Right cardiac atrium (tissue), 5 donors: ENCODE measurements at regions not wholly inside any gene's neighbourhood (a gene's known extent, or its start where the extent isn't known, plus 50 kb on each side); places are given as distances from the start of the nearest gene placed in this dataset.

Experiments
- ATAC-seq, 2 donors: fragments of 200-7000 bp; cut with Tn5 transposase; one replicate each; pipeline versions ENCODE4 v1.8.0 to v1.9.1; 2020; ENCODE audit warnings: moderate library complexity in 2 of 2, mild to moderate bottlenecking in 1 of 2
- DNase-seq, 3 donors: peaks; one replicate each; pipeline ENCODE4 v3.0.0-alpha.2; 2020
- H3K27ac ChIP-seq: one replicate; pipeline ENCODE4 v1.5.1; 2013; ENCODE audit warnings: mild to moderate bottlenecking, low read length, control low read depth, moderate library complexity
- H3K27me3 ChIP-seq: one replicate; pipeline ENCODE4 v1.6.1; 2013; ENCODE audit not compliant: control insufficient read depth, insufficient read depth
- H3K4me1 ChIP-seq: one replicate; pipeline ENCODE4 v1.6.1; 2013; ENCODE audit warnings: low read length; ENCODE audit not compliant: control insufficient read depth, insufficient read depth
- H3K4me3 ChIP-seq: one replicate; pipeline ENCODE4 v1.5.1; 2013; ENCODE audit warnings: low read length, control low read depth
- H3K9me3 ChIP-seq: one replicate; pipeline ENCODE4 v1.6.1; 2013; ENCODE audit warnings: low read length; ENCODE audit not compliant: control insufficient read depth
- WGBS: extraction: QIAGEN DNeasy Blood & Tissue Kit; methylation state at CpG from one replicate; pipeline ENCODE4 v1.1.7; 2013; 5-methylcytosine and 5-hydroxymethylcytosine counted together
- intact Hi-C, 4 donors: fragments of 100-400 bp; cut with DNase I; formaldehyde crosslinking; loops; one replicate each; pipeline versions ENCODE4 v1.11.0 to v1.14.0; 2022 to 2023
- donor health status: healthy with polysubstance abuse.
- donor health status: DM: no; HTN: yes; CAD: no.
- donor health status: DM: no; HTN: no; CAD: no.
- donor health status: DM: no; HTN: yes; CAD: no; lungs with severe emphysema.
- donor health status: DM: yes; HTN: yes; CAD: no.

- ATAC-seq (no peak), DNase-seq (no peak)
- Histone ChIP-seq H3K9me3 (no peaks in the 10 kb centered on the region), H3K4me3 (no peak overlapping the region), H3K27me3 (no peaks in the 10 kb centered on the region), H3K4me1 (no peaks in the 10 kb centered on the region), H3K27ac (no peak overlapping the region)
- intact Hi-C loops, result no loop called here
- WGBS, result 93% methylated on average over 2 of the region's 2 CpGs
These were observed 297.2 kb downstream of the CDCA7 start for GRCh38 chr2:173651891-173652290.

DNA sequence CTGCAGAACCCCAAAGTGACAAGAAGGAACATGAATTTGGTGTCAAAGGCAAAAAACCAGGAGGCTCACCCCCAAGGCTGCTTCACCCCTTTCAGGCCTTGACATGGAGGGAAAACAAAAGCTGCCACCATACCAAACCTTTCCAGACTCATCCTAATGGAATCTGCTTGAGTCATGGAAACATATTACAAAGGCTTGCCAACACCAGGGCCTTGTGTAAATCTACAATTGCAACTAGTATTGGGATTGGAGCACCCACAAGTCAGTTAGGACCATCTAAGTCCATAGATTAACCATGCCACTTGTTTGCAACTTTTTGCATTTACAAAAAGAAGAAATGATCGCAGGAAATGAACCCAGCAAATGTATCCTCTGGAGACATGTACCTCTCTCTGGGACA, 297.6 kb downstream of the CDCA7 start:
- Histone ChIP-seq H3K27me3 (no peaks in the 10 kb centered on the region), H3K27ac (no peak overlapping the region), H3K9me3 (no peaks in the 10 kb centered on the region), H3K4me1 (no peaks in the 10 kb centered on the region), H3K4me3 (no peak overlapping the region)
- DNase-seq (no peak), ATAC-seq (no peak)
- intact Hi-C loops, result no loop called here
- 94% methylated on average over 1 of the region's 1 CpG for WGBS

GRCh38 chr2:173652767-173653431, 298.2 kb downstream of the CDCA7 start:
- intact Hi-C loops, result no loop called here
- Histone ChIP-seq H3K9me3 (no peaks in the 10 kb centered on the region), H3K4me1 (no peaks in the 10 kb centered on the region), H3K4me3 (no peak overlapping the region), H3K27ac (no peak overlapping the region), H3K27me3 (no peaks in the 10 kb centered on the region)
- 75% methylated on average over 10 of the region's 10 CpGs for WGBS
- ATAC-seq (peak in 1 of 2 donors; percentile 49), DNase-seq (peak in 1 of 3 donors; percentile 17)

GRCh38 chr2:173653432-173653805, 298.7 kb downstream of the CDCA7 start:
- no peak overlapping the region for H3K4me3 ChIP-seq
- ATAC-seq, result no peak
- no peak for DNase-seq
- H3K27me3 ChIP-seq, result no peaks in the 10 kb centered on the region
- no peaks in the 10 kb centered on the region for H3K9me3 ChIP-seq
- no peak overlapping the region for H3K27ac ChIP-seq
- no peaks in the 10 kb centered on the region for H3K4me1 ChIP-seq
- WGBS, result 95% methylated on average over 6 of the region's 6 CpGs
- intact Hi-C loops, result no loop called here

DNA sequence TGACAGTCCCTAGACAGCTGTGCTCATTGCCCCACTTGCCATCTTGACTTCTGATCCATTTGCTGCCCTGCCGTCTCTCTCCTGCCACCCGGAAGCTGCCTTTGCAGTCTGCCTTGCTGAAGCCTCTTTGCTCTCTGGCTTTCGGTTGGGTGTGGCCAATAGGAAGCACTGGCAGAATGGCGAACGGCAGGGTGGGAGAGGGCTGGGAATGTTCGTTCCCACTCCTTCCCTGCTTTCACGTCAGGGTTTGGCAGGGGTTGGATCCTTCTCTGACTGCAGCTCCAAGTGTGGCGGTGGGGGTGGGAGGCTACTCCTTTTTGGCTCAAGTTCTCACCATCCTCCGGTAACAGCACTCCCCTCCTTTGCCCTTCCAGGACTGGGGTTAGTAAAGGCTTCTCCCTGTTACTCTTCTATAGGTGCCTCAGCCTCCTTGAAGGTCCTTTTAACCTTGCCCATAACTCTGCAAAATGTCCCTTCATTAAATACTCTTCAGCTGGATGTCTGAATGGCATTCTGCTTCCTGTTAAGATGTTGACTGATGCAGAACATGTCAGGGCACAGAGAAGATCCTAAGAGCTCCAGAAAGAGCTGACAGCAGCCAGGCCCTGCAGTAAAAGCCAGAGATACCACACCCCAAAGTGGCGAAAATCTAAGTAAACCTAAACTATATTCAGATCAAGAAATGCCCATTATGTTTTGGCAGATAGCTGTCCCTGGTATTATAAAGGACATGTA, 299.7 kb downstream of the CDCA7 start:
- Histone ChIP-seq H3K4me1 (no peaks in the 10 kb centered on the region), H3K9me3 (no peaks in the 10 kb centered on the region), H3K27me3 (no peaks in the 10 kb centered on the region), H3K4me3 (no peak overlapping the region), H3K27ac (no peak overlapping the region)
- WGBS, result 47% methylated on average over 10 of the region's 10 CpGs
- DNase-seq, result no peak
- intact Hi-C loops, result no loop called here
- ATAC-seq, result no peak

DNA sequence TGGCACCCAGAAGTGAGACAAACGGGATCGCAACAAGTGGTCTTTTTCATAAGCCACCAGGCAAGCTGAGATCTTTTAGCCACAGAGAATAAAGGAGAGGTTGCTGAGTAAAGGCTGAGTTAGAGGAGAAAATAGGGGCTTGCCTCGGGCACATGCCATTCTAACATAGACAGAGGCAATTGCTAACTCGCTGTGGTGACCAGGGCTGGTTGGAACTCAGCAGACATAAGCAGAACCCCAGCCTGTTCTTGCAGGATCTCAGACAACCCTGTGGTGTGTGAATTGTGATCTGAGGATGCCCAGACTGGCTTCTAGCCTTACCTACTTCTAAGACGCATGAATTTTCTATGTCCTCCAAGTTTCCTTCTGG, 300.2 kb downstream of the CDCA7 start:
- intact Hi-C loops, result no loop called here
- WGBS, result 93% methylated on average over 5 of the region's 5 CpGs
- DNase-seq, result no peak
- no peaks in the 10 kb centered on the region for H3K4me1 ChIP-seq
- H3K27ac ChIP-seq, result no peak overlapping the region
- ATAC-seq, result no peak
- no peaks in the 10 kb centered on the region for H3K9me3 ChIP-seq
- H3K27me3 ChIP-seq, result no peaks in the 10 kb centered on the region
- H3K4me3 ChIP-seq, result no peak overlapping the region

GRCh38 chr2:173656086-173656485, 301.4 kb downstream of the CDCA7 start:
- no peak overlapping the region for H3K27ac ChIP-seq
- WGBS, result 1% methylated on average over 1 of the region's 1 CpG
- no peak overlapping the region for H3K4me3 ChIP-seq
- no peaks in the 10 kb centered on the region for H3K9me3 ChIP-seq
- ATAC-seq, result no peak
- H3K4me1 ChIP-seq, result no peaks in the 10 kb centered on the region
- DNase-seq, result no peak
- no peaks in the 10 kb centered on the region for H3K27me3 ChIP-seq
- intact Hi-C loops, result no loop called here

DNA sequence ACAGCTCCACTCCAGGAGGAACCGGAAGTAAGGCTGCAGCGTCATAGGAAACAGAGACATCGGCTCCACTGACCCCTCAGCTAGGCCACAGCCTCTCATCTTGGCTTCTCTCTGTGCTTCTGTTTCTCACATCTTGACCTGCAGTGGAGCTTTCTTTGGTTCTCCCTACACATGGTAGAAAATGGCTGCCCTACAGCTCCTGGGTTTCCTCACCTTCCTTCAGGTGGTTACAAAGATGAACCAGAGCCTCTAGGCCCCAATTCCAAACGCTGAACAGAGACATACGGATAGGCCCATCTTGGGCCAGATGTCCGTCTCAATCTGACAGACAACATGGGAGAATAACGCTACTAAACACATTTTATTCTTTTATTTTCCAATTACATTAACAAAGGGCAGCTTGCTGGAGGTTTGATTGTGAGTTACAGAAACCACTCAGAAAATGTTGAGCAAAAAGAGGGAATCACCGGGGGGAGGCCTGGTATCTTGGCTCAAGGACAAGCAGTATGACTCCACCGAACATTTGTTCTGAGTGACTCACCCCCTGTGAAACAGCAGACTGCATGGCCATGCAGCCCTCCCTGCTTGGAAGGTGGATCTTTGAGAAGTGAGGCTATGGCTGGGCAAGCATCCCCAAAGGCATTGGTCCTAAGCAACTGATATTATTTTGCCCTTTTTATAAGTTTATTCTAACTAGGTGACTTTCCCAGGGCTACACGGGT, 303.5 kb downstream of the CDCA7 start:
- no peaks in the 10 kb centered on the region for H3K9me3 ChIP-seq
- no peaks in the 10 kb centered on the region for H3K27me3 ChIP-seq
- 73% methylated on average over 10 of the region's 10 CpGs for WGBS
- H3K27ac ChIP-seq, result no peak overlapping the region
- H3K4me1 ChIP-seq, result no peaks in the 10 kb centered on the region
- intact Hi-C loops, result no loop called here
- ATAC-seq, result peak in 1 of 2 donors; percentile 50
- H3K4me3 ChIP-seq, result no peak overlapping the region
- no peak for DNase-seq

DNA sequence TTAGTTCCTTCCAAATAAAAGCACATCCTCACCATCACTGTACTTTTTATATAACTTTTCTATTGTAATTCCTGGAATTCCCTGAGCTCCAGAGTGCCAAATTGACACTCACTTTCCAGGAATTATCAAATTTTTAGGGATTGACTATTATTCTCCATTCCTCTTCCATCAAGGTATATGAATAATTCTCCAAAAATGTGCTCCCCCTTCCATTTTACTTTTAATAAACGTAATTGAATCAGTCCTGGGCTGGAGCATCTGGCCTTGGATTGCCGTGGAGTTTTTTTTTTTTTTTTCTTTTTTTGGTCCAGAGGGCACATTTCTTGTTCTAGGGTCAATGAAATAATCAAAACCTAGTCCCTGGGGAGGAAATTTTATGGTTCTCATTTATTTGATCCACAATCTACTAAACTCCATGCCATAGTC, 304.3 kb downstream of the CDCA7 start:
- ATAC-seq, result no peak
- Histone ChIP-seq H3K4me3 (no peak overlapping the region), H3K4me1 (no peaks in the 10 kb centered on the region), H3K27me3 (no peaks in the 10 kb centered on the region), H3K27ac (no peak overlapping the region), H3K9me3 (no peaks in the 10 kb centered on the region)
- 51% methylated on average over 2 of the region's 2 CpGs for WGBS
- DNase-seq, result no peak
- intact Hi-C loops, result no loop called here

DNA sequence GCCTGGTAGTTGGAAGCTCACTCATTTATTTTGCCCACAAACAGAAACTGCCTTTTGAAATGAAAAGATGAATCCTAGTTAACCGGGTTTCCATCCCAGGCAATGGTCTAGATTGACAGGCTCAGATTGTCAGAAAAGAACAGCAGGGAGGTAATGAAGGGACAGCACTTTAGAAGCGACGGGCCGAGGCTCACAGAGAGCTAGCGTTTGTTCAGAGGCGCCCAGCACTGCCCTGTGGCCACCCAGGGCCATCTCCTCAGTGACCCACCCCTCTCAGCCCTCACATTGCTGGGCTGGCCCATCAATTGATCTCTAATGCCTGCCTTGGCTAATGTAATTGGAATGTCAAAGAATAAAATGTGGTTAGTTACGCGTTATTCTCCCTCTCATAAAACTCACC, 304.8 kb downstream of the CDCA7 start:
- Histone ChIP-seq H3K27me3 (no peaks in the 10 kb centered on the region), H3K4me3 (no peak overlapping the region), H3K27ac (no peak overlapping the region), H3K9me3 (no peaks in the 10 kb centered on the region), H3K4me1 (no peaks in the 10 kb centered on the region)
- 95% methylated on average over 8 of the region's 8 CpGs for WGBS
- intact Hi-C loops, result no loop called here
- DNase-seq (no peak), ATAC-seq (no peak)

GRCh38 chr2:173661586-173661985, 303.6 kb downstream of the SP3 start:
- H3K4me3 ChIP-seq, result no peak overlapping the region
- DNase-seq (no peak), ATAC-seq (no peak)
- H3K9me3 ChIP-seq, result no peaks in the 10 kb centered on the region
- intact Hi-C loops, result no loop called here
- no peak overlapping the region for H3K27ac ChIP-seq
- H3K4me1 ChIP-seq, result no peaks in the 10 kb centered on the region
- 81% methylated on average over 2 of the region's 2 CpGs for WGBS
- no peaks in the 10 kb centered on the region for H3K27me3 ChIP-seq
